ENCODE measurements at regions not wholly inside any gene's neighbourhood (a gene's known extent, or its start where the extent isn't known, plus 50 kb on each side); places are given as distances from the start of the nearest gene placed in this dataset.
"Not testable (repeated sequence)": the region's sequence is repeated elsewhere in the genome, so short reads cannot be mapped to it uniquely, and the experiment has no call there.

DNA sequence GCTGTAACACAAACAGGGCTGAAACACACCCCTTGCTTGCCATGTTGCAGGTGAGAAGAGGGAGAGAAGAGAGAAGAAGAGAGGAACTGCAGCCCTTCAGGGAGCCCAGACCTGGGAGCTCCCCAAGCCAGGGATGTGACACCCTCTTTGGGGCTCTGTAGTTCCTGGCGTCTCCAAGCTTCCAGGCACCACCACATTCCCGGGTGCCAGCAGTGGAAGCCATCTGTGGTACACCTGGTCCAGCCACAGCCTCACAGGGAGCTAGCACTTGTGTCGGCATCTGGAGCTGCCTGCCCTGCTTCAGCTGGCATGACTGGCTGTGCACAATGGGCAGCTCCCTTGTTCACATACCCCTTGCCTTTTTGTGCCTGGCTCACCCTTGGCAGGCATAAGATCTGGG is 182.1 kb downstream of the DEPDC1B start:
- no peak for DNase-seq (ENCODE audit: low read depth)

DNA sequence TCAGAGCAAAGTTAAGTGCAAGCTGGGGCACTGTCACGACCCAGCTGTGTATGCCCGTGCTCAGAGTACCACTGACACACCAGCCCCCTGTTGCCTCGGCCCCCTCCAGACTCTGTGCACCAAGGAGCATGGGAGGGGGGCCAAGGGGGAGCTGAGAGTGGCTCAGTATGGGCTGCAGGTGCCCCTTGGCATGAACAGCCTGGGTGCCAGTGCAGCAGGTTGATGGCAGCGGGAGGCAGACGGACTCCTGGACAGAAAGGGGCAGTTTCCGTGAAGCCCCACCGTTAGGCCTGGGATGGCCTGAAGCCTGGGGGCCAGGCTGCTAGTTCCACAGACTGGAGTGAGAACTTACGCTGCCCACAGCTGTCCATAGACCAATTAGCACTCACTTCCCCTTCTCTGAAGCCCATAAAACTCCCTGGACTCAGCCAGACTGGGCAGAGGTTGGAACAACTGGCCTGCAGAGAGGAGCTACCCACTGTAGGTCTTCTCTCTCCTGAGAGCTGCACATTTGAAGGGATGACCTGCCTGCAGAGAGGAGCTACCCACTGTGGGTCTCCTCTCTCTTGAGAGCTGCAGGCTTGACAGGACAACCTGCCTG is 182.8 kb downstream of the DEPDC1B start:
- no peak for DNase-seq (ENCODE audit: low read depth)

DNA sequence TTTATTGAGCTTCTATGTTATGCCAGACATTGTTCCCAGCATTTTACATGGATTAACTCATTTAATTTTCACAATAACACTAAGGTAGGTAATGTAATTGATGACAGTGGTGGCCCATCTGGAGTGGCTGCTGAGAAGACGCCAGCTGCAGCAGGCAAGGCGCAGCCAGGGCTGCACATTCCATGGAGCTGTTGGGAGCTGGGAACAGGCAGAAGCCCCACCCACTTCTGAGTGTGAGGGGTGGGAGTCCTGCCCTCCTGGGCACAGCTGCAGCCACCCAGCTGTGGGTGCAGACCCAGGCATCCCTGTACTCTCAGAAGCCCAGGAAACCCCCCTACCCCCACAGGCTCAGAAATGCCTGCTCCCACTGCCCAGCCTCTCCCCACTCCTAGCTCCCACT is 183.3 kb downstream of the DEPDC1B start:
- DNase-seq (ENCODE audit: low read depth): no peak

DNA sequence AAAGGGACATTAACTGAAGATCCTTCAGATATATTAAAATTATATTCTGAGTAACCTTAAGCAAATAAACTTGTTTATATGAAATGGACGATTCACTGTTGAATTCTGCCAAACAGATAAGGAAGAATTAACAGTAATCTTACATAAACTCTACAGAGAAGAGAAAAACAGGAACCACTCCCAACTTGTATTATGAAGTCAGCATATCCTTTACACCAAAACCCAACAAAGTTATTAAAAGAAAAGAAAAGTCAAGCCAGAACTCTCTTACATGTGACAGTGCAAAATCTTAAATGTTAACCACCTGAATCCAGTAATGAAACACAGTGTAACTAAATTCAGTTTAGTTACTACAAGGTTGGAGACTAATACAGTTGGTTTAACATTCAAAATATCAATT is 185.8 kb downstream of the DEPDC1B start:
- no peak for DNase-seq (ENCODE audit: low read depth)

DNA sequence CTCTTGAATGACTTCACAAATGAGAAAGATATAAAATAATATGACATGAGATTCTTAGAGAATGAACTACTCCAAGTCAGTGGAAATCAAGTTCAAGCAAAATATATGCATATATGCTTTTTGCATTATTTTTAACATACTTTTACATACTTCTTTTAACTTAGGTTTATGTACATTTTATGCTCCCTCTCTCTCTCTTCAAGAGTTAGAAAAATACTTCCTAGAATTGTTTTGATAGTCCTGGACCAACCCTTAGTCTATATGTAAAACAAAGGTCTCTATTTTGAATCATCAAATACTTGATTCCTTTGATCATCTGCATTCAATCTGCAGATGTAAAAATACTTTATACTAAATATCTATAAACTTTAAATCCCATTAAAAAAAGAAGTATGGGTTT is 187.8 kb downstream of the DEPDC1B start:
- DNase-seq (ENCODE audit: low read depth): no peak

DNA sequence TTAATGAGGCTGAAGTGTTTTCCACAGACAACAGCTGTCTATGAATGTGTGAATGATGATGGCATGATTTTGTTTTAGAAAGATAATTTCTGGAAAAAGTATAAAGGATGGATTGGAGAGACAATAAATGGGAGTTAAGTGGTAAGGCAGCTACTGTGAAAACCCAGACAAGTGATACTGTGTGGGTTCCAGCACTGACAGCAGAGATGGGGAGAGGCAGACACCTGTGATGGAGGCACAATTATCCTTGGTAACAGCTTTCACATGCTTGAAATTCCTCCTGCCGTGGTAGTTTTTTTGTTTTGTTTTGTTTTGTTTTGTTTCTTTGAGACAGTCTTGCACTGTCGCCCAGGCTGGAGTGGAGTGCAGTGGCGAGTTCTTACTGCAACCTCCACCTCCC is 189.3 kb downstream of the DEPDC1B start:
- DNase-seq (ENCODE audit: low read depth): no peak

DNA sequence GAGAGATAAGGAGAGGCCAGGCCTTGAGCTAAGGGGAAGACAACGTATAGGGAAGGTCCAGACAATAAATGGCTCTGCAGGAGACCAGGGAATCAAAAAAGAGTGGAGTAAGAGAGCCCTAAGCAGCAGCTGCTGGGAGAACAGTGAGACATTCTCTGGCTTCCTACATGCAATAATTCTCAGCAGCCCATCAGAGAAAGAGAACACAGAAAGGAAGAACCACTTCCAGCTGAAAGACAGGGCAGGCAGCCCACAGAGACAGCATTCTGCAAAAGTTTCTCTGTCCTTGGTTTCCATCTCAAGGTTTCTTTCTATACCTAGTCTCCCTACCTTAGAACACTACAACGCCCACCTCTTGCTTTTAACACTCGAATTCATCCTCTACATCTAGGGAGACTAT is 189.9 kb downstream of the DEPDC1B start:
- DNase-seq (ENCODE audit: low read depth): no peak

DNA sequence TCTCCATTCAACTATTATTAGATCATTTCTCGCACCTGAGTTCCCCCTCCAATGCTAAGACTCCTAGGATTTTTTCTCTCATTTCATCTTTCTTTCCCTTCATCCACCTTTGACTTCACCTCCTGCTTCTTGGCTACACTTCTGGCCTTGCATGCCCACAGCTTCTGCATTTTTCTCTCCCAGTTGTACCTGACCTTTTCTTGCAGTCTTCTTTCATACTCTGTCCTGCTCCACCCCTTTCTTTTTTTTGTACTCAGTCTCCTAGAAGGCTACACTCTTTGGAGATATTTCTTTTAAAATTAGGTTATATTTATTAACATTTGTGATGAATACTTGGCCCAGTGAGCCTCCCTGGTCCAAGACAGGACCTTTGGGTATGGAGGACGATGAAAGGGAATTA is 190.4 kb downstream of the DEPDC1B start:
- DNase-seq (ENCODE audit: low read depth): no peak

DNA sequence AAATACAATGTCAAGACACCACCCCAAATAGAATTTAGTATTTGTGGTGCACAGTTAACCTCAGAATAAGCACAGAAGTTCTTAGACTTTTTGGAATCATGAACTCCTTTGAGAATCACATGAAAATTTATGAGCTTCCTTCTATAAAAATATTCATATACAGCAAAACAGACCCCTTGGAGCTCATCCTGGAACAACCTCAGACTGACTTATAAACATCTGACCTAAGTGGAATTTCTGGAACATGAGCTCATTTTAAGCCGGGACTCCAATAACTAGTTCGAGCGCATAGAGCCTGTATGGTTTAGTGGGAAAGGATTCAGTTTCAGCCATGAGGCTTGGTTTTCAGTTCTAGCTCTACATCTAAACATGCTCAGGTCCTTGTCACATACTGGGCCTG is 192.3 kb downstream of the DEPDC1B start:
- no peak for DNase-seq (ENCODE audit: low read depth)

DNA sequence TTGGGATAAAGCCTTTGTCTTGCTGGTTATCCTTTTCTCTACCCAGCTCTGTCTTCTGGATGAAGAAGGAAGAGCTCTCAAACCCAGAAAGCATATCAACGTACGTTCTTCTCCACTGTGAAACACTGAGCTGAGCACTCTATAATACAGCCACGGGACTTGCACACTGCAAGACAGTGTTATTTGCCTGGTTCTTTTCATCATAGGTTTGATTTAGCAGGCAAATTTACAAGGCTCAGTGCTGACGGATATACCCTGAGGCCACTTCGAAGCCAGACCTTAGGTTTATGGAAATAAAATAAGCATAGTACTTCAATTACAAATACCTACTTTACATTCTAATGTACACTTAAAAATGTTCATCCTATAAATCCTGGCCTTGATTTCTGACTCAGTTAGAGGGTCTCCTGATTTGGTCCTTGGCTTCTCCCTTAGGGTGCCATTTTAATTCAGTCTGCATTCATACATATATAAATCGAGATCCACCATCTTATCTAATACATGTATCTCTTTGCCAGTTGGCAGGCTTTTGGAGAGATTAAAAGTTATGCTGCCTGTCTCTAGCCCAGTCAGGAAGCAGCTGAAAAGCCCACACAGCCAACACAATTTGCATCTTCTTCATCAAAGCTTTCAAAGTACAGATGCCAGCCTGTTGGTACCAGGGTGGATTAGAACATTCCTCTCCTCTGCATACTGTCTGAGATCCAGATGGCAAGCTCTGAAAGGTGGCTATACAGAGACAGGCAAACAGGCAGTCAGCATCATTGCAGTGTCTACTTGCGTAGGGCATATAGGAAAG is 194.4 kb downstream of the DEPDC1B start:
- DNase-seq (ENCODE audit: low read depth): no peak

DNA sequence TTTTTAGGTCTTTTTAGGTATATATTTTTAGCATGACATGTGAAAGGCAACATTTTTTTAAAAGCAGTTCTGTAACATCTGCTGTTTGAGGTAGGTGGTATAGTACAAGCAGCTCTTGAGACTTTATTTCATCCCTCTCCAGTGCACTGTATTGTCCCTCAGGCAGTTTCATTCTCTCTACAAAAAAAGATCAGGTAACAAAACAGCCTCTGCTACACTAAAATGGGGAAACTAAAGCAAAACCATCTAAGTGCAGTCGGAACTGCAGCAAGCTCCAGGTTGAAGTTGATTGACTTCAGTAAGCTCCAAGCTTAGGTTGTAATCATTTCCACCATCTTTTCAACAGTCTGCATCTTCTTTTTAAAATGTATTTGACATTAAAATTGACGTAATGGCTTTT is 195.6 kb downstream of the DEPDC1B start:
- no peak for DNase-seq (ENCODE audit: low read depth)

DNA sequence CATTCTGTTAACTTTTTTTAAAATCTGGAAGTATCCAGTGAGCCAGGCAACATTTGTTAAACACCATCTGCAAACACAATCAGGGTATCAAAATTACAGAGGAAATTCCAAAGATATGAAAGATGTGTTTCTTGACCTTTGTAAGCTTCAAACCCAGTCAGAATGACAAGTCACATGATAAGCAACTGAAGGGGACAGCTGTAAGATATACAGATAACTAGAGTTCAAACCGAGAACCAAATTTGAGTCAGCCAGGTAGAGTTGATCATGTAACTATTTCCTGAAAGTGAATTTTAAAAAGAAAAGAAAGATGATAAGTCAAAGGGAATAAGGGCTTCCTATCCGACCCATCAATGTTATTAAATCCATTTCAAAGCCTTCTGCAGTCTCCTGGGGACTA is 196.2 kb downstream of the DEPDC1B start:
- DNase-seq (ENCODE audit: low read depth): no peak

DNA sequence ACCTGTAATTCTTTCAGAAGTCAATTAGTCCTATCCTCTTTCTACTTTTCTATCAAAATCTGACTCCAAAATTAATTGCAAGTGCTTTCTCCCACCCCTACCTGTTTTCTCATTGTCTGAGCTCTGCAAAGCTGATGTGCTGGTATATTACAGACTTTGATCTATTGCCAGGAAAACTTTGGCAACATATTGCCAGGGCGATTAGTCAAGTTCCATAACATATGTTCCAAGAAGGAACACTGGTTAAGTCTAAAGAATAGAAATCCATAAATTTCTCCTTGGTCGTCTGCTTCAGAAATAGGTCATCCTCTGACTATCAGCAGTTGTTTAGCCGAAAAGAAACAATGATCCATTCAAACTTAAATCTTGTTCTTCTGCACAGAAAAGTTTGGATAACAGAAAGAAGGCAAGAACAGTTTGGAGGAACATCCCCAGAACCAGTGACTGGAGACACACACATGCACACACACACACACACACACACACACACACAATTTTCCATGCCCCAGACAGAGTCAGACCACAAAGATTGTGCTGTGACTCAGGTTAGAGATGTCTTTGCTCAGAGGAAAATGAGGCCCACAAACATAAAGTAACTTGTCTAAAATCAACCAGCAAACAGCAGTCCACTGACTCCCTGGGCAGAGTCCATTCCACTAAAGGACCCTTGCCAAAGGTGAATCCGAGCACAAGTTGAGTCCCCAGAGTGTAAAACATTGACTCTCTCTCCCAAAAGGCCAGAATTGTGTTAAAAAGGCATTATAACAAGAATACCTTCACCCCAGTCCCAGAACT is 202.1 kb downstream of the DEPDC1B start:
- peak; percentile 15 for DNase-seq (ENCODE audit: low read depth)

DNA sequence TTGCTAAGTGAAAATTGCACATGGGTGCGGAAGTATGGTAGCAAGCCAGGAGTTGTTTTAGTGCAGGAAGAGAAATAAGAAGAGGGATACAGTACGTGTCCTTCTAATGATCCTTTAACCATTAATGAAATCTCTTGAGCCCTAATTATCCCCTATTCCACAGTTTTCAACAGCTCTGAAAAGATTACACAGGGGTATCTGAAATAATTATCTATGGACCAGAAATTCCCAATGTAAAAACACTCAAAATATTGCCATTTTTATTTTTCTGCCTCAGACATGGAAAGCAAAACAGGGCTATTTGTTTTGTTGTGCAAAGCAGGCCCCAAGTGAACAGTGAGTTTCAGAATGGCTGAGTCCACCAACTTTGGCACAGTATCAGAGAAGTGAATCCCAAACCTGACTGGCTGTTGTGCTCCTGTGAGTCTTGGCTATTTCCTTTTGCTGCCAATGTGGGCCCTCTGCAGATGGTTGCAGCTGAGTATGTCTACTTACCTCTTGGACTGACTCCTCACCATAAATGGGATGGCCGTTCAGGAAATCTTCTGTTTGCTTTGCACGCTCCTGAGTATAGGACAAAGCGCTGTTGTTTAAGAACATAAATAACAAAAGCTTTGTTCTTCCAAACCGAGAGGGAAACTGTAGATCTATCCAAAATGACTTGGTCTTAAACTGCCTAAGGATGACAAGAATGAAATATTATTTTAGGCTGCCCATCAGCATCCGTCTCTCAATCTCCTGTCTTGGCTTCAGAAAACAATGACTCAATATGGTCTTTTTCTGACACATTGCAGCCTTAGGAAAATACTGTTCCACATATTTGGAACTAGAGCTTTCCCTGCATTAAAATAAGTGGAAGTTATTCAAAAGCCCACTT is 204.1 kb downstream of the DEPDC1B start:
- no peak for DNase-seq (ENCODE audit: low read depth)

DNA sequence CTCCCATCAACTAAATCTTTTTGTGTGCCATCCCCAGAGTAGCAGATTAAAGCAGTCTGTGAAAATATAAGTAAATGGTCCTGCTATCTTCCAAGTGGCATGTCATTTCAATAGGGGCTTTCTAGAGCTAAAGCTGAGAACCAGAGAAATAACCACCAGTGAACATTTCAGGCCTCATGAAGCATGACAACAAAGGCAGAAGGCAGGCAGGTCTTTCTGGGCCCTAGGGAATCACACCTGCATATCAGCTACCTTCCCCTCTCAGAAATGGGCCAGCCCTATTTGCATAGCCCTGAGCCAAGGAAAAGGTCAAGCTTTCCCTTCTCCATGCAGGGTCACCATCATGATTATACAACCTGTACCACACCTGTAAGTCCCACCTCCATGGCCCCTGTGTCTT is 205.3 kb downstream of the DEPDC1B start:
- DNase-seq (ENCODE audit: low read depth): no peak

DNA sequence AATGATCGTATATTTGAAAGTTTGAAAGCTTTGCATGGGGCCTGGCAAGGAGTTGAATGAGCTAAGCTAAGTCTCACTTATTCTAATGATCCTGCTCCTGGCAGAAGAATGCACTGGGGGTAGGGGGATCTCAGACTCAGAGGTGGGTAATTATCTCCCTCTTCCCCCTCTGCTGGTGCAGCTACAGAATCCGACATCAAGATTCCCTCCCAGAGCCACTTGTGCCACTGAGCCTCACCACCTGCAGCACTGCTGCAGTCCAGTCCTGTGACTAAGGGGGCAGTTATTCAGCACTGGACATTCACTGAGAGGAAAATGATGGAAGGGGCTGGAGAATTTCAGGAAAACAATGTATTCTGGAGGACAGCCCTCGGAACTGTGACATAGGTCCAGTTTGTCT is 205.8 kb downstream of the DEPDC1B start:
- no peak for DNase-seq (ENCODE audit: low read depth)

DNA sequence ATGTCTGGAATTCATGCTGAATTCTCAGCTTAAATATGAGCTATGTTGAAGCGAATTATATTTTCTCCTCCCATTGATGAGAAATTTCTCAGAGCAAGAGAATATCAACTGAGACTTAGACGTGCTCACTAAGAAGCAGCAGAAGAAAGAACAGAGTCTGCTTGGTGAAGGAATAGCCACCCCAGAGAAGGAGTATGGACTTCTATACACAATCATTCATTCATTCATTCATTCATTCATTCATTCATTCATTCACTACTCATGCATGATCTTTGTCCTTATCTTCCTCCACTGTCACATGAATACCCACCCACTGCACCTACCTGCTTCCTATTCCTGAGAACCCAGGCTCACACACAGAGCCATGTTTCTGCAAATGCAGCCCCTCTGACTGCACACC is 206.6 kb downstream of the DEPDC1B start:
- DNase-seq (ENCODE audit: low read depth): no peak

DNA sequence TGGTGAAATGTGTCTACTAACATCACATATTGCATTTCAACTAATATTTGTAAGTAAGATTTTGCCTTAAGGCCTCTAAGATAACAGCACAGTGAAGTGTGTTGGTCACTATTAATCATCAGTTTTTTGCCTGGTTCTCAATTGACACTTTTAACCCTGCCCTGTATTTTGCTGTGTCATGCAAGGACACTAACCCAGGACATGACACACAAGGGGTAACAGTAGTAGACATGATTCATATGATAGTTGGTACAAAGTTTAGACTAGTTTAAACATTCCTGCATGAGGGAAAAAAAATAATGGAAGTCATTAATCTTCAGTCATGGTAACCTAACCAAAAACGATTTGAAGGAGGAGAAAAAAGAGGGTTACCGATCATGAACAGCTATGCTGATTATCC is 207.0 kb downstream of the DEPDC1B start:
- DNase-seq (ENCODE audit: low read depth): peak; percentile 68

DNA sequence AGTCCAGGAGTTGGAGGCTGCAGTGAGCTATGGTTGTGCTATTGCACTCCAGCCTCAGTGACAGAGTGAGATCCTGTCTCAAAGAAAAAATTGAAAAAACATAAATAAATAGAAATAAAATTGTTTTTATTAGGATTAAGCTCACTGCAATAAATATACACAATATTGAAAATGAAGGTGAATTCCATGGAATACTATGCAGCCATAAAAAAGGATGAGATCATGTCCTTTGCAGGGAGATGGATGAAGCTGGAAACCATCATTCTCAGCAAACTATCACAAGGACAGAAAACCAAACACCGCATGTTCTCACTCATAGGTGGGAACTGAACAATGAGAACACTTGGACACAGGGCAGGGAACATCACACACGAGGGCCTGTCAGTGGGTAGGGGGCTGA is 207.6 kb downstream of the DEPDC1B start:
- not testable (repeated sequence) for DNase-seq (ENCODE audit: low read depth)

DNA sequence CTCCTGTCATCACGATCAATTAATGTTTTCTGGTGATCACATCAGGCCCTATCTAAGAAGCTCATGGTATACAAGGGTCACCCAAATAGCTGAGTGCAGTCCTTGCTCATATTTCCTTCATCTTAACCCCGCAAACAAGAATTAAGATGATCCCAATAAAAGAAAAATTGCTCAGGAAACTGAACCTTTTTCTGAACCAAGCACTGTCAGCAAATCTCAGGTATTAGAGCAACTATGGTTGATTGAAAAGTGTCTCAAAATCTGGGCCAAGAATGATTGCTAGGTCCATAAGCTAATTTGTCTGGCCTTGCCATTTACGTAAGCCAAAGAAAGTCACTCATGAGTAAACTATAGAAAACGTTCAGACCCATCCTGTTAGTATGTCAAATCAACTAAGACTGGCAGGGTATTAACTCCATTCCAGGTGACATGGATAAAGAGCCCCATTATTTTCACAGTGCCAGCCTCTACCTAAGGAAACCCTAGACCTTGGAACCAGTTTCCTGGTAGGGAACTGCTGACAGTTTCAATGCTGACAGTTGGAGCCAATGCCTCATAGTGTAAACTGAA is 209.3 kb downstream of the DEPDC1B start:
- no peak for DNase-seq (ENCODE audit: low read depth)

DNA sequence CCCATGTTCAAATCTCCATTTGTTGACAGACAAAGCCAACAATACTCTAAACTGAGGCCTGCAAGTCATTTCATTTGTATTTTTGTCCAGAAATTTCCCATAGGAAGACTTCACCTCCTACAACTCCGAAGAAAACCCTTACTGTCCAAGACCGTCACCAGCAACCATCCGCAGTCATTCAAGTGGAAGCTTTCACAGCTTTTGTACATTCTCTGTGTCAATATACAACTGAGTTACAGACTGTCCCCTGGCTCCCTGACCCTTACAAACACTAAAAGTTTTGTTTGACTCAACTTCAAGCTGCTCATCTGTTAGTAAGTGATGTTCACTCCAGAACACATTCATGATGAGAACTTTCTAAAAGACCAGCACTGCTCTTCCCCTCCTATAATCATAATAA is 210.1 kb downstream of the DEPDC1B start:
- no peak for DNase-seq (ENCODE audit: low read depth)

DNA sequence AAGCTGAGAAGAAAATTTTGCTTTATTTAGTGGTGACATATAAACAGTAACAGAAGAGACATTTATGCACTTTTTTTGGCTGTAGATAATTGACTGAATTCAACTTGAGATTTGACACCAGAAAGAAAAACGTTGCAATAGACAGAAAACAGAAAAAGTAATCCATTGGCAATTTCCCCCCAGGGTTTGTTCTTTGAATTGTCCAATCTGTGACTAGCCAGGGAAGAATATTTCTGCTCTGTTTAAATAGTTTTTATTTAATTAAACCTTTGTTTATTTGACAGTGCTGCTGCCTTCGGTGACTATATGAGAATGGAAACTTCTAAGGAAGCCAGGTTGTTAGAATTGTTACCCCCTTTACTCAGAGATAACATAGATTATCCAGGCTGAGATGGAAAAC is 210.6 kb downstream of the DEPDC1B start:
- no peak for DNase-seq (ENCODE audit: low read depth)
